Liver (tissue), 3 donors: ENCODE measurements at regions not wholly inside any gene's neighbourhood (a gene's known extent, or its start where the extent isn't known, plus 50 kb on each side); places are given as distances from the start of the nearest gene placed in this dataset.

Experiments used
- CTCF ChIP-seq: fragments of 150-350 bp; IDR thresholded peaks from 2 replicates; pipeline ENCODE4 v1.5.1; 2017; ENCODE audit warnings: improper control_type of control experiment, low read depth, low read length; ENCODE audit not compliant: missing input control
- EGR1 ChIP-seq, 2 donors: IDR thresholded peaks; 2 replicates each; pipeline ENCODE4 v1.6.1; 2016 to 2018; ENCODE audit warnings: antibody characterized with exemption in 2 of 2, low read depth in 2 of 2
- GABPA ChIP-seq, 2 donors: IDR thresholded peaks in 1 of 2; conservative IDR thresholded peaks in 1 of 2; 2 replicates each; pipeline ENCODE4 v1.6.1; 2016; ENCODE audit warnings: antibody characterized with exemption in 2 of 2, mild to moderate bottlenecking in 1 of 2, moderate library complexity in 1 of 2
- JUND ChIP-seq, 2 donors: IDR thresholded peaks; 2 replicates each; pipeline ENCODE4 v1.6.1; 2016; ENCODE audit warnings: antibody characterized with exemption in 2 of 2
- MAX ChIP-seq: IDR thresholded peaks from 2 replicates; pipeline ENCODE4 v1.6.1; 2016; ENCODE audit warnings: antibody characterized with exemption
- SP1 ChIP-seq: IDR thresholded peaks from 2 replicates; pipeline ENCODE4 v1.6.1; 2018; ENCODE audit warnings: antibody characterized with exemption, mild to moderate bottlenecking
- TAF1 ChIP-seq: conservative IDR thresholded peaks from 2 replicates; pipeline ENCODE4 v1.6.1; 2016; ENCODE audit warnings: antibody characterized with exemption, mild to moderate bottlenecking
- TF ChIP-seq, protein P1 (sequence below): IDR thresholded peaks from 2 replicates; pipeline ENCODE4 v1.6.1; 2016; ENCODE audit warnings: antibody characterized with exemption
- donor health status: healthy.
- donor health status: healthy.

- TF ChIP-seq CTCF (no peak), TAF1 (no peak), JUND (IDR thresholded peaks at IDR 0.05) (no peak), SP1 (no peak), GABPA (IDR thresholded peaks at IDR 0.05 in 1 of 2, conservative IDR thresholded peaks at IDR 0.05 in 1 of 2) (no peak), EGR1 (IDR thresholded peaks at IDR 0.05; ENCODE audit: low read depth in 2 of 2) (no peak), MAX (no peak)
- TF ChIP-seq, protein P1, sequence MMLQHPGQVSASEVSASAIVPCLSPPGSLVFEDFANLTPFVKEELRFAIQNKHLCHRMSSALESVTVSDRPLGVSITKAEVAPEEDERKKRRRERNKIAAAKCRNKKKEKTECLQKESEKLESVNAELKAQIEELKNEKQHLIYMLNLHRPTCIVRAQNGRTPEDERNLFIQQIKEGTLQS = no peak
These were observed 173.3 kb upstream of the GAS1 start for GRCh38 chr9:87120610-87121009.
